Fibroblast of gingiva (primary cell): ENCODE measurements at regions not wholly inside any gene's neighbourhood (a gene's known extent, or its start where the extent isn't known, plus 50 kb on each side); places are given as distances from the start of the nearest gene placed in this dataset.
A peak's percentile ranks its signal among the peaks of the same experiment; 100 is the strongest.

Experiments used
- DNase-seq: peaks from one replicate; pipeline ENCODE4 v3.0.0-alpha.2; 2011; ENCODE audit warnings: low read depth

- no peak for DNase-seq
These were observed 92.7 kb upstream of the AKR1E2 start for GRCh38 chr10:4733150-4733842.

- no peak for DNase-seq
These were observed 95.0 kb upstream of the AKR1E2 start for GRCh38 chr10:4730998-4731397.

- DNase-seq: peak; percentile 77
These were observed 99.9 kb upstream of the AKR1E2 start for GRCh38 chr10:4725917-4726606.

GRCh38 chr10:4723860-4724259, 102.1 kb upstream of the AKR1E2 start:
- DNase-seq: no peak

GRCh38 chr10:4721999-4722753, 103.8 kb upstream of the AKR1E2 start:
- peak; percentile 98 for DNase-seq

- DNase-seq: peak; percentile 38
These were observed 105.5 kb upstream of the AKR1E2 start for GRCh38 chr10:4720463-4720862.

GRCh38 chr10:4719671-4720070, 106.3 kb upstream of the AKR1E2 start:
- no peak for DNase-seq

- DNase-seq: no peak
These were observed 107.0 kb upstream of the AKR1E2 start for GRCh38 chr10:4719036-4719435.

- no peak for DNase-seq
These were observed 107.5 kb upstream of the AKR1E2 start for GRCh38 chr10:4718544-4718943.

- DNase-seq: no peak
These were observed 108.3 kb upstream of the AKR1E2 start for GRCh38 chr10:4717670-4718069.

- DNase-seq: no peak
These were observed 115.1 kb upstream of the AKR1E2 start for GRCh38 chr10:4710858-4711257.

GRCh38 chr10:4708123-4708759, 117.8 kb upstream of the AKR1E2 start:
- no peak for DNase-seq

GRCh38 chr10:4707221-4707620, 118.8 kb upstream of the AKR1E2 start:
- DNase-seq: no peak

- peak; percentile 61 for DNase-seq
These were observed 121.9 kb upstream of the AKR1E2 start for GRCh38 chr10:4704034-4704545.

- DNase-seq: no peak
These were observed 125.0 kb upstream of the AKR1E2 start for GRCh38 chr10:4701016-4701415.

GRCh38 chr10:4699950-4700730, 125.9 kb upstream of the AKR1E2 start:
- DNase-seq: peak; percentile 41

GRCh38 chr10:4698075-4698474, 127.9 kb upstream of the AKR1E2 start:
- no peak for DNase-seq

GRCh38 chr10:4696186-4696585, 129.8 kb upstream of the AKR1E2 start:
- no peak for DNase-seq

GRCh38 chr10:4693967-4694366, 132.0 kb upstream of the AKR1E2 start:
- no peak for DNase-seq

- no peak for DNase-seq
These were observed 133.8 kb upstream of the AKR1E2 start for GRCh38 chr10:4692206-4692605.

GRCh38 chr10:4691776-4692175, 134.2 kb upstream of the AKR1E2 start:
- DNase-seq: no peak

GRCh38 chr10:4691301-4691700, 134.7 kb upstream of the AKR1E2 start:
- DNase-seq: no peak
